OCI-LY1 (cell line): ENCODE measurements at regions not wholly inside any gene's neighbourhood (a gene's known extent, or its start where the extent isn't known, plus 50 kb on each side); places are given as distances from the start of the nearest gene placed in this dataset.

Source experiments
- CTCF ChIP-seq: fragments of 200-600 bp; sonication (generic), shearing (Covaris generic); IDR thresholded peaks from 2 replicates; pipeline ENCODE4 v1.5.1; 2017; ENCODE audit warnings: mild to moderate bottlenecking, antibody characterized with exemption, low read length, moderate library complexity, mixed read lengths
- EZH2 ChIP-seq: fragments of 200-600 bp; sonication (generic), shearing (Covaris generic); IDR thresholded peaks from 2 replicates; pipeline ENCODE4 v1.8.0; 2017; ENCODE audit warnings: borderline replicate concordance, mixed run types, mild to moderate bottlenecking, antibody characterized with exemption, low read length, moderate library complexity, mixed read lengths

DNA sequence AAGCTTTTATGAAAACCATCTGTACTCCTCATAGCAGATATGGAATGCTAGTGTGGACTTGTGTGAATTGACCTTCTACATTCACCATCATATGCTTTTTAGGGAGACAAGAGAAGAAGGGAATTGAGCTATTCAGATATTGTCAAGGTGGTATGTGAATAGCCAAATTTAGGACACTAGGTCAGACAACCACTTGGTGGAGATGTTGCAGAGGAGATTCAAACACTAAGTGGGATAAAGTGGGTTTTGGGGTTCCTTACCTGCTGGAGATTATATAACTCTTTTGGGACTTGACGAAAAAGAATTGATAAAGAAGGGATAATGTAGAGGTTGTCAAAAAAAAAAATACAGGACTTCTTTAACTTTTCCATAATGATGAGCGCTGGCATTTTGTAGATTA is 231.8 kb upstream of the THRB start:
- TF ChIP-seq CTCF (no peak), EZH2 (no peak)
